ENCODE measurements at regions not wholly inside any gene's neighbourhood (a gene's known extent, or its start where the extent isn't known, plus 50 kb on each side); places are given as distances from the start of the nearest gene placed in this dataset.
A peak's percentile ranks its signal among the peaks of the same experiment; 100 is the strongest.

DNA sequence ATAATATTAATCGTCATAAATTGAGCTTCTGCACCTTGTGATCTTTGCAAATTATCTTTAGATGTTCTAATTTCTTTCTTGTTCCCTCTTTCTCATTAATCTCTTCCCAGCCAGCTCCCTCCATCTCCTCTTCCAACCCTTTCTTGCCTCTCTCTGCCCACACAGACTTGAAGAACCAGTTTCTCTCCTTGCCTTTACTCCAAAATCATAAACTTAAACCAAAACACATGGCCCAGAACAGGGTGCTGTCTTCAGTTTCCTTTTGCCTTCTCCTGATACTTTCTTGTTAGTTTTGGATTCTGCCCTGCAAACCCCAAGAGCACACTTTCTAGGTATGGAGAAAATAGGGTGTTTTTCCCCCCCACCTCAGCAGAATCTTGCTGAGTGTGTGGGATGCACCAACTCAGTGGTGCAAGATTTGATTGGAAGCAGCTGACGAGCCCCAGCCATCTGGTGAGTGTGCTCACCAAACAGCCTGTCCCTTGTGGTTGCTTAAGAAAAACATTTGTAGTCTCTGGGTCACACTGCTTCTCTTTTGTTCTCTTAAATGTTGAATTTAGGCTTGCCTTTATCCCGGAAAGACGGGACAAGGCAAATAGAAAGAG, 175.8 kb upstream of the MAF start:
- FAIRE-seq, result no peak
- no peak for DNase-seq (ENCODE audit: insufficient read length, low spot score)

- no peak for FAIRE-seq
- no peak for DNase-seq (ENCODE audit: insufficient read length, low spot score)
Observed at GRCh38 chr16:79772784-79773183, 172.2 kb upstream of the MAF start.

DNA sequence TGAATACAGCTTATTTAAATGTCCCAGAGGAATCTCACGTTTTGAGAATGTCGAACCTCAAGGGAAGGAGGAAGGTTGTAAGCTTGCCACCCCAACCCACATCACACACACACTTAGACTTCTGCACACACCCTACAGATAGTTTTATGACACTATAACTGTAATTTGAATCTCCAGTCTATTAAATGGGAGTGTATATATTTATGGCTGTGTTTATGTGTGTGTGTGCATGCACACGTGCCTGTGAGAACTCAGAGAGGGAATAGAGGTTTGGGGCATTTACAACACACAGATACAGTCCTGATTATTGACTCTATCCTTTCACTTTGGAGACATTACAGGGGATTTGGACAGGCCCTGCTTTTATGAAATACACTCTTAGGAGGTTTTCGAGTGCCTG, 171.5 kb upstream of the MAF start:
- DNase-seq (ENCODE audit: insufficient read length, low spot score) (no peak), FAIRE-seq (no peak)

DNA sequence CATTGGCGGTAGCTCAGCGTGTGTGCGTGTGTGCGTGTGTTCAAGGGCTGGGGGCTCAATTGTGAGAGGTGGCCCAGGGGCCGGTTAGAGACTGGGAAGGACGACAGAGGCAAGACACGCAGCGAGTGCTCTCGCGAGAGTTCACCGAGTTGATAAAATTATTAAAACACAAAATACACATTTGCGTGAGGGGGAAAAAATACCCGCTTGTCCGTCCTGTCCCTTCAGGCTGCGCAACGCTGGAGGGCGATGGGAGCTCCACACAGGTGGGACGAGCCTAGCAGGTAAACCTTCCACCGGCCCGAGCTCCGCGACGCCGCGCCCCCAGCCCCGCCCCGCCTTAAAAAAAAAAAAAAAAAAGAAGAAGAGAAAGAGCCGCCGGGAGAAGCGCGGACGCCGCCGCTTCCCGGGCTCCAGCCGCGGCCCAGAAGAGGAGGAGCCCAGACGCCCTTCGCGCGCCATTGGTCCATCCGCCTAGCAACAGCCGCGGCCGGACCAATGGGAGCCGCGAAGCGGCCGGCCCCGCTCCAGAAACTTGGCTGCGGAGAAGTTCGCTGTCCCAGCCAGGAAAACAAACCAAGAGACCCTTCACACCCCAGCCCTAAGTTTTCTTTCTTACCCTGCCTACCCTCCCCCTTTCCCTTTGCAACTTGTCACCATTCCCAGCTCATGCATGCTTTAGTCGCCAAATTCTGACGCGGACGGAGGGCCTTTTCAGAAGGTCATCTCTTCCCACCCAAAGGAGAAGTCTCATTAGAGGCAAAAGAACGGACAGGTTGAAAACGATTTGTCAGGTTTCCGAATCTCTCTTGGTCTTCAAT, 169.9 kb upstream of the MAF start:
- peak; percentile 77 for DNase-seq (ENCODE audit: insufficient read length, low spot score)

GRCh38 chr16:79769928-79770243, 169.3 kb upstream of the MAF start:
- FAIRE-seq (no peak), DNase-seq (ENCODE audit: insufficient read length, low spot score) (no peak)

More for the DNA sequence above, 169.9 kb upstream of the MAF start:
- peak; percentile 72 for FAIRE-seq

GRCh38 chr16:79769270-79769927, 168.9 kb upstream of the MAF start:
- no peak for DNase-seq (ENCODE audit: insufficient read length, low spot score)
- FAIRE-seq, result no peak

DNA sequence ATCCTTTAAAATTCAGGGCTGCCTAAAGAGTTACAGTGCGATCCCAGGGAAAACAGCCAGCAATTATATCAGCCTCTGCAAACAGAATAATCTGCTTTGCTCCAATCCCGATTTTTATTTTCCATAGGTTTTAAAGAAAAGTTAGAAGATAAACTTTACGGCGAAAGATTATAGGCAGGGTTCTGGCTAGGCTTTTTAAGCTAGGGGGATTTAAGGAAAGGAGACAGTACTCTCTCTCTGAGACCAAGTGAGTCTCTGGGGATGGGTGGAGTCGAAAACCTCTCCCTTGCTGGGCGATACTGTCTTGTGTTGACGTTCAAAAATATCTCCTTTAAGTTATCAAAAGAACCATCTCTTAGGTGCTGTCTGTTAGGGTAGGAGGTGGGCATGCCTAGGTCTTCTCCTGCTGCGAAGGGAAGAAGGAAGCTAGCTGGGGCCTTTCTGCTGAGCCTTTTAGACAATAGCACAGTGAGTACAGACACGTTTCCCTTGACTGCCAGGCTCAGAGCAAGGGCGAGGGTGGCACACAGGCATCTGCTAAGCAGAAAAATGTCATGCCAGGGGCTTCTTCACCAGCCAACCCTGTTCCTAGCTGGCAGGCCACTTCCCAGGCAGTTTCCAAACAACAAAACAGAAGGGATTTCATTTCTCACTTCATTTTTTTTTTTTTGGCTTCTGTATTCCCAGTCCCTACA, 167.9 kb upstream of the MAF start:
- no peak for FAIRE-seq

GRCh38 chr16:79767421-79768275, 167.1 kb upstream of the MAF start:
- DNase-seq (ENCODE audit: insufficient read length, low spot score) (no peak), FAIRE-seq (no peak)

More for the DNA sequence above, 167.9 kb upstream of the MAF start:
- DNase-seq (ENCODE audit: insufficient read length, low spot score), result no peak

- no peak for DNase-seq (ENCODE audit: insufficient read length, low spot score)
- FAIRE-seq, result no peak
Observed at GRCh38 chr16:79765901-79766394, 165.4 kb upstream of the MAF start.

DNA sequence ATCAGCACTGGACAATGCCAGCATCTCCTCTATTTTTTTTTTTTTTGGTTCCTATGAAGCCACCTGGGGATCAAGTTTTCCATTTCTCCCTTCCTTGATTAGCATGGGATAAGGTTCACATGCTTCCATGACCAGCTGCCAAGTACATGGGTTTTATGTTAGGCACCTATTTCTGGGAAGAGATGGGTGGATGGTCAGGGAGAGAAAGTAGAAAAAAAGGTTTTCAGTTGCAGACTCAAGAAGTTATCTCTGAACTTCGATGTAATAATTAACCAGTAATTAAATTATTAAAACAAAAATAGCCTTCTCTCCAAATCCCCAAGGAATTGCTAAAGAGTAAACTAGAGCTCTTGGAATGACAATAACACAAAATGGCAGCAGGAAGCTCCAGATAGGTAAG, 164.9 kb upstream of the MAF start:
- FAIRE-seq (no peak), DNase-seq (ENCODE audit: insufficient read length, low spot score) (no peak)

- FAIRE-seq, result no peak
- no peak for DNase-seq (ENCODE audit: insufficient read length, low spot score)
Observed at GRCh38 chr16:79764415-79765110, 164.0 kb upstream of the MAF start.

DNA sequence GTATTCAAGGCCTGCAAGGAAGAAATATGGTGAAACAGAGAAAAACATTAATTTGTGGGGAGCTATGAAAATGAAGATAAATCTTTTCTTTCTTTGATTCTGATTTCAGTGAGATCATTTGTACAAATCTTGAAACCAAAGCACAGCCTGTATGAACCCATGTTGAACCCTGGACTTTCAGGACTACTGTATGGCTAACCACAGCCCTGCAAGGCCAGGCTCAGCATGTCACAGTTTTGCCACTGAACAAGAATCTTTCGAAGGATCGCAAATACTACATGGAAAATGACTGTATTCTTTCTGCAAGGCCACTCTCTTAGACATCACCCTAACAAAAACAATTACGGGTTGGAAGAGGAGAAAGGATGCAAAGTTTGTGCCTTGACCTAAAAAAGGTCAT, 161.7 kb upstream of the MAF start:
- no peak for FAIRE-seq
- no peak for DNase-seq (ENCODE audit: insufficient read length, low spot score)

GRCh38 chr16:79758615-79759346, 158.2 kb upstream of the MAF start:
- DNase-seq (ENCODE audit: insufficient read length, low spot score) (no peak), FAIRE-seq (no peak)

GRCh38 chr16:79757968-79758367, 157.4 kb upstream of the MAF start:
- no peak for FAIRE-seq
- no peak for DNase-seq (ENCODE audit: insufficient read length, low spot score)

GRCh38 chr16:79757163-79757562, 156.6 kb upstream of the MAF start:
- no peak for FAIRE-seq

GRCh38 chr16:79756571-79756970, 156.0 kb upstream of the MAF start:
- FAIRE-seq, result no peak
- DNase-seq (ENCODE audit: insufficient read length, low spot score), result no peak

More at GRCh38 chr16:79757163-79757562, 156.6 kb upstream of the MAF start:
- DNase-seq (ENCODE audit: insufficient read length, low spot score), result no peak

DNA sequence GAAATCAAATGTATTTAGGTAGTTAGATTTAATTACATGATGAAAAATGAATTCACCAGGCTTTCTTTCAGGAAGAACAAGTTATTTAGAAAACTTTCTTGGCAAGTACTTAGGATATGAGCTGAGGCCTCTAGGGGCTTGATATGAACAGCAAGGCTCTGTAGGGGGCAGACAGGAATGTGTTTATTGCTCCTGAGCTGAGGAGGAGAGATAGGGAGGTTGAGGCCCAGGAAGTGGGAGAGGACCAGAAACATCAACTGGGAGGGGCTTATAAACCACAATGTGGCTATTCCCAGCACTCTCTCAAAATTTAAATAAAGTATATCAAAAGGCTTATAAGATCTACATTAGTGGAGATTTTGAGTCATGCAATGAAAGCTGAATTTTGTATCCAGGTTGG, 154.0 kb upstream of the MAF start:
- DNase-seq (ENCODE audit: insufficient read length, low spot score) (no peak), FAIRE-seq (no peak)

- FAIRE-seq, result no peak
Observed at GRCh38 chr16:79754081-79754480, 153.5 kb upstream of the MAF start.

GRCh38 chr16:79753286-79753685, 152.7 kb upstream of the MAF start:
- FAIRE-seq (no peak), DNase-seq (ENCODE audit: insufficient read length, low spot score) (no peak)

More at GRCh38 chr16:79754081-79754480, 153.5 kb upstream of the MAF start:
- DNase-seq (ENCODE audit: insufficient read length, low spot score), result no peak
